GM19324 (cell line): ENCODE measurements at regions not wholly inside any gene's neighbourhood (a gene's known extent, or its start where the extent isn't known, plus 50 kb on each side); places are given as distances from the start of the nearest gene placed in this dataset.

Source experiments
- ATAC-seq: cut with Tn5 transposase; IDR thresholded peaks from one replicate; pipeline ENCODE4 v1.9.1; 2021; ENCODE audit warnings: mild to moderate bottlenecking, moderate library complexity; ENCODE audit not compliant: unreplicated experiment, low FRiP score

DNA sequence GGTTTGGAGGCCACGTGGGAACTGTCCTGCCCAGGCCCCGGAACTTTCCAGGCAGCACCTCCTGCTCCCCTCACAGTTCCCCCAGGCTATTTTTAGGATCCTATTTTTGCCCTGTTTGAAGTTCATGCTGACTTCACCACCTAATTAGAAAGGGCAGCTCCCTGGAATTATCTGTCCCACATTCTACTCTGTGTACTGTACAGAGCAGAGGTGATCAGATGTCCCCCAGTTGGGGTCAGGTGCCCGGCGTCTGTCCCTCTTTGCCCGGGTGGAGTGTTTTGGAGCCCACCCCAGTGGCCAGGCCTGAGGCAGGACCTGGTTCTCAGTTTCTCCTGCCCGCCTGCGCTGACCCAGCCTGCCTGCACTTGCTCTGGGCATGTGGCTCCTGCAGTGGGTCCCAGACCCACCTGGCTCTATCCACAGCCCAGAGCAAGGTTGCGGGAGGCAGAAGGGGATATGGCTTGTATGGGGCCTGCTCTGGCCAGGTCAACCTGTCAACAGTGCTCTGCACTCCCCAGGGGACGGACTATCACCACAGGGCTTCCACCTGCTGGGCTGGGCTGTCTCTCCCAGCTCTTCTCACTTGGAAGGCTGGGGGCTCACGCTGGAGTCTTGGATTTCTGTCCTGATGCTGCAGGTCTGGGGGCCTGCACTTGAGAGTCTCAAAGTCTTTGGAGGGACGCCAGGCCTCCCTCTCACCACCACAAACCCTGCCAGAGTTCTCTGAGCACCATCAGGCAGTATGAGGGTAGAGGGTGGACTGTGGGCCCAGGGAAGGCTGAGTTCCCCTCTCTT is 268.3 kb downstream of the GADD45G start:
- ATAC-seq, result no peak

DNA sequence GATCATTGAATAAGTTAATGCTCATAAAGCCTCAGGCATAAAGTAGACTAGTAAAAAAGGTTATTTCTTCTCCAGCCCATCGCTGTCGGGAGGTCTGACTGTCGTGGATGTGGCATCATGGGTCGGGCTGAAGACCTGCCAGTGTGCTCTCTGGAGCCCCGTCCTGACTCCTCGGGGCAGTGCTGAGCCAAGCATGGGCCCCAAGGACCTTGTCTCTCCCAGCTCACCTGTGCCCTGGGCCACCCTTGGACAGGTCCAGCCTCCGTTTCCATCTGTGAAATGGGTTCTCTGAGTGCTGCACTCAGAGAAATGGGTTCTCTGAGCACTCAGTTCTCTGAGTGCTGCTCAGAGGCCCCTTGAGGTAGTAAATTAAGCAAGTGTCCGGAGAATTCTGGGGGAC is 269.0 kb downstream of the GADD45G start:
- no peak for ATAC-seq

GRCh38 chr9:89874351-89875321 is 269.8 kb downstream of the GADD45G start:
- no peak for ATAC-seq

- ATAC-seq, result no peak
These were observed 272.5 kb downstream of the GADD45G start for GRCh38 chr9:89877051-89878002.

DNA sequence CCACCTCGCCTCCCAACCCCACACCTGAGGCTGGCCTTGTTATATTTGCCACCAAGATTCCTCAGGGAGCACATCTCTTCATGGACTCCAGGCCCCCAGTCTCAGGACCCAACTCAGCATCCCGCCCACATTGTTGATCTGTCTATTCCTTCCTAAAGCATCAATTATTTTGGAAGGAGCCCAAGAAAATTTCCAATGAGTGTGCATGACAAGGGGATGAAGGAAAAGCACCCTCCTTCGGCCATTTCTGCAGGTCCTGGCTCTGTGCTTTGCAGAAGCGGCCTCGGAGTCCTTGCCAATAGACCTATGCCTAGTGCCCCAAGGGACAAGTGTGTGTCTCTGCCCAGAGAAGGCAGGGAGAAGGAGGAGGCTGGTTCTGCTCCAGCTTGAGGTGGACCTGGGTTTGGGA is 273.2 kb downstream of the GADD45G start:
- ATAC-seq, result no peak

DNA sequence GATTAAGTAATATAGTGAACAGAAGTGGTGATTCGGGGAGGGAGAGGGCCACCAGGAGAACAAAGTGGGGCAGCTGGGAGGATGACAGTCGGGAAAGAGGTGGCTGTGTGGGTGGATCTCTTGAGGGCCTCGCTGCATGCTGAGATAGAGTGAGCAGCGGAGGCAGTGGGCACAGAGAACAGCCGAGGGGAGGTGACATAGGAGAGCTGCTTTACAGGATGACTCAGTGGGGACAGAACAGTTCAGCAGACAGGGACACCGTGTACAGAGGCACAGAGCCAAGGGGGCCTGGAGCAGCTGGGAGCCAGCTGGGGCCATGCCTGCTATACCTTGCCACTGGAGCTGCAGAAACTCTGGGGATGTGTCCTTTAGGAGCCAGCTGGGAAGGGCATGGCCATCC is 273.9 kb downstream of the GADD45G start:
- no peak for ATAC-seq

DNA sequence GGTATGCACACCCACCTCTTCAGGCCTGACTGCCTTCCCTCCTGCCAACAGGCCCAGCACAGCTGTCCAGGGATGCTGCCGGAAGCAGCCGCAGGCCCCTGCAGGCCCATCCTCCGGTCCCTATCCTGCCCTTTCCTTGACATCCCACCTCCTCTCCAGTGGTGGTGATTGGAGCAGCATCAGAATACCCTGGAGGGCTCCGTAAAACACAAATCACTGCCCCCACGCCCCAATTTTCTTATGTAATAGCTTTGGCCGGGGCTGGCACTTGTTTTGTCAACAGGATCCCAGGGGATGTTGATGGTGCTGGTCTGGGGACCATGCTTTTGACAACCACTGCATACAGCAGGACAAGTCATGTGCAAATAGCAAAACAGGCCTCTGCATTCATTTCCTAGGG is 274.5 kb downstream of the GADD45G start:
- ATAC-seq, result no peak

DNA sequence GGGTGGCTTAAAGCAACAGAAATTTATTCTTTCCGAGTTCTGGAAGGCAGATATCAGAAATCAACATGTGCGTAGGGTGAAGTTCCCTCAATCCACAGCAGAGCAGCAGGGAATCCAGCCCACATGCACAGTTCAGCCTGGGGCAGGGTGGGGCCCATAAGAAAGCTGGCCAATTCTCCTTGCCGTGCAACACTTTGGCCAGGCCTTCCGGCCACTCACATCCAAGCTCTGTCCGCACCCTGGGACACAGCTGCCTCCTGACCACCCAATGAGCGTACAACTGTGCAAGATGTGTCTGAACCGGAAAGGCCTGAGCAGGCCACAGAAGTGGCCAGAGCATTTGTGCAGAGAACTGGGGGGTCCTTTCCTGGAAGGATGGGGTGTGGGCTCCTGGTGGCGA is 274.9 kb downstream of the GADD45G start:
- no peak for ATAC-seq

DNA sequence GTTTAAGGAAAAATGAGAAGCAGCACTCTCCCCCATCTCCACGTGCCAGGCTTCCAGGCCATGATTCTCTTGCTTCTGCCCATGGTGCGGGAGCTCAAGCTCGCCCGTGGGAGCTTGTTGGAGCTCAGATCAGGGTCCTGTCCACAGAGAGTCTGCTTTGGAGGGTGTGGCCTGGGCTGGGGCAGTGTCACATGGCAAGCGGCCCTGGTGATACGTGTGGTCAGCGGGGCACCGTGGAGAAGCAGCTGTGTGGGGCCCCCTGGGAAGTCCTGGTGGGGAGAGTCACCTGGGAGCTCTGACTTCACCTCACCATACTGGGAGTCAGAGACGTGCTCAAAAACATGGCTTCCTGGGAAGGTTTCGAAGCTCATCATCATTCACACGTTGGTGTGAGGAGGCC is 275.3 kb downstream of the GADD45G start:
- no peak for ATAC-seq

GRCh38 chr9:89880721-89881120 is 275.9 kb downstream of the GADD45G start:
- ATAC-seq, result no peak

DNA sequence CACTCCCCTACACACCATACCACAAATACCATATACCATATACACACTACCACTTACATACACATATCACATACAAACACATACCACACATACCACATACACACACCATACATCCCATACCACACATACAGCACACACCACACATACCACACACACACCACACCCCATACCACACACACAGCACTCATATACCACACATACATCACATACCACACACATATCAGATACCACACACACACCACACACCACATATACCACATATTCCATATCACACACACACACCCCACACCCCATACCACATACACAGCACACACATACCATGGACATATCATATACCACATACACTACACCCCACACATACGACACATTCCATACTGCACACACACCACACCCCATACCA is 276.6 kb downstream of the GADD45G start:
- ATAC-seq, result no peak

GRCh38 chr9:89882930-89883361 is 278.1 kb downstream of the GADD45G start:
- no peak for ATAC-seq

DNA sequence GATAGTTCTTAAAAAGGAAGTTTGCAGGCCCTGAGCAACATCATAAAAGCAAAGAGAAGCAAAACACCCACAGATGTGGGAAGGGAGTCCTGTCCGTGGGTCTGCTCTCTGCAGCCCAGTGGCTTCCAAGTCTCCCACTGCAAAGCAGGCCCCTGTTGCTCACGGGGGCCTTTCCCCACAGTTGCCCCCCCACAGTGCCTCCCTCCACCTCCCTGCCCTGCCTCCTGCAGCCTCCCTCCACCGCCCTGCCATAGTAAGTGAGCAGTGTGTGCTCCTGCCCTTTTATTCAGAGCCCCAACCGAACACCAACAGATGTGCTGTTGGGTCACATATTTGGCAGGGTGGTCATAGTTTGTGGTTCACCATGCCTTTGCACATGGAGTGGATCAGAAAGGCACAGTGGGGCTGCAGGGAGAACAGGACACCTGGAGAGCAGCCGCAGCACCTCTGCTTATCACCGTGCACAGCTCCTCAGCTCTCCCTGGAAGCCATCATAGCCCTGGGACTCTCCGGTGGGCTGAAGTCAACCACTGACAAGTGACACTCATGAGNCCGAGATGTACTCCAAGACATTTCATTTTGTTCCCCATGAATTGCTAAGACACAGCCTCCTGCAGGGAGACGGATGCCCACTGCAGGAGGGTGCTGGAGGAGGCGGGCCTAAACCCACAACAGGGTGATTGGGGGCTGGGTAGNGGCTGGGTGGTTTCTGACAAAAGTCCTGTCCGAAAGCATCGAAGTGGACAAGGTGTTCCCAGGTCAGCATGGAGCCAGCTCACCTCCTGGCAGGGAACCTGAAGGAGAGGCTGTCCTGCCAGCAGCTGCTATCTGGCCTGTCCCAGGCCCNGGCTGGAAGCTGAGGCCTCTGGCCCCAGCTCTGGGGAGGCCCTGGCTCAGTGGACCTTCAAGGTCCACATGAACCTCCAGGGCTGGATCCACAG is 278.9 kb downstream of the GADD45G start:
- no peak for ATAC-seq

GRCh38 chr9:89884356-89885083 is 279.7 kb downstream of the GADD45G start:
- no peak for ATAC-seq

DNA sequence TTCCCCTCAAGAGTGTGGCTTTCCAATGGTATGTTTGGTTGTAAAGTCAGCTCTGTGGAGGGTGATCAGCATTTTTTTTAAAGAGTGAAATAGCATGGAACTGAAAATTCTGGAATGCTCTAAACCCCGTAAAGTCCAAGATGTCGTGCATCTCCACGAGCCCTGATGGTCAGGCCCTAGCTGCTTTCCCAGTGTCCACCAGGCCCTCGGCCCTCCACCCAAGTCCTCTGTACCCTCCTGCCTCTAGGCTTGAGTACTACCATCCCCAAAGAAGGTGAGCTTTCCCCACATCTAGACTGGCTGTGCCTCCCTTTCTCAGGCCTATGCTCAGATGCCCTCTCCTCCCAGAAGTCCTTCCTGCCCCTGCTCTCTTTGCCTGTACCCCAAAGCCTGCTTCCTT is 280.3 kb downstream of the GADD45G start:
- ATAC-seq, result no peak

DNA sequence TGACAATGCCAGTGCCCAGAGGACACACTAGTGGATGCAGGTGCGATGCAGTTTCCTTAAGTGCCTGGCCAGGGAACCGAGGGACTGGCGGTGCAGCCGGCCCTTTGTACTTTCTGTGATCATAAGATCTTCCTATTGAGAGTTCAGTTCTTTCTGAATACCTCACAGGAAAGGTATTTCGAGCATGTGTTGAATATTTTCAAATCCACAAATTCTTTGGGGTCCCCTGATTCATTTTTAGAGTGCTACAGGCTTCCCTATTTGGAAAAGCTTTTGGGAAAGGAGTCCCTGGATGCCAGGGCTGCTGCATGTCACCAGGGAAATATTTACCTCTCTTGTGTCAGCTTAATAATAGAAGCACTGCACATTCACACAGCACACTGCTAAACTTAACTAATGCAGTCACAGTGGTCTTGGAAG is 281.5 kb downstream of the GADD45G start:
- no peak for ATAC-seq

GRCh38 chr9:89887286-89887685 is 282.5 kb downstream of the GADD45G start:
- no peak for ATAC-seq

GRCh38 chr9:89888233-89888632 is 283.4 kb downstream of the GADD45G start:
- no peak for ATAC-seq

DNA sequence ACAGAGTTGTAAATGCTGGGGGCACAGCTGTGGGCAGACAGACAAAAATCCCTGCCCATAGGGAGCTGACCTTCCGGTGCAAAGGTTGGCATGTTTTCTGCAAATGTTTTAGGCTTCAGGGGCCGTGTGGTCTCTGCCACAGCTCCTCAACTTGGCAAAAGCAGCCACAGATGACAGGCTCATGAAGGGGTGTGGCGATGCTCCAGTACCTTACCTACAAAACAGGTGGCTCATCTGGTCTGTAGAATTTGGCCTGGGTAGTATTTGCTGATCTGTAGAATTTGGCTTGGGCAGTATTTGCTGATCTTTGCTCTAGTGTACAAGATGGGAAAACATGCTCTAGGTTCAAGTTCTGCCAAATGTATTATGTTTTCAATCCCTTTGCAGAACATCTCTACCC is 283.9 kb downstream of the GADD45G start:
- no peak for ATAC-seq
